Fibroblast of the aortic adventitia (primary cell): ENCODE measurements at regions not wholly inside any gene's neighbourhood (a gene's known extent, or its start where the extent isn't known, plus 50 kb on each side); places are given as distances from the start of the nearest gene placed in this dataset.

ENCODE experiments used
- DNase-seq: peaks from one replicate; pipeline ENCODE4 v3.0.0-alpha.2; 2010; ENCODE audit warnings: low read depth
- H3K4me3 ChIP-seq: 2 replicates; pipeline ENCODE4 v1.5.1; 2011; ENCODE audit warnings: low read depth, mild to moderate bottlenecking, control low read depth, low read length, moderate library complexity
- CTCF ChIP-seq: IDR thresholded peaks from 2 replicates; pipeline ENCODE4 v1.5.1; 2011; ENCODE audit warnings: mild to moderate bottlenecking, low read length, control low read depth, inconsistent platforms; ENCODE audit not compliant: insufficient read depth

DNA sequence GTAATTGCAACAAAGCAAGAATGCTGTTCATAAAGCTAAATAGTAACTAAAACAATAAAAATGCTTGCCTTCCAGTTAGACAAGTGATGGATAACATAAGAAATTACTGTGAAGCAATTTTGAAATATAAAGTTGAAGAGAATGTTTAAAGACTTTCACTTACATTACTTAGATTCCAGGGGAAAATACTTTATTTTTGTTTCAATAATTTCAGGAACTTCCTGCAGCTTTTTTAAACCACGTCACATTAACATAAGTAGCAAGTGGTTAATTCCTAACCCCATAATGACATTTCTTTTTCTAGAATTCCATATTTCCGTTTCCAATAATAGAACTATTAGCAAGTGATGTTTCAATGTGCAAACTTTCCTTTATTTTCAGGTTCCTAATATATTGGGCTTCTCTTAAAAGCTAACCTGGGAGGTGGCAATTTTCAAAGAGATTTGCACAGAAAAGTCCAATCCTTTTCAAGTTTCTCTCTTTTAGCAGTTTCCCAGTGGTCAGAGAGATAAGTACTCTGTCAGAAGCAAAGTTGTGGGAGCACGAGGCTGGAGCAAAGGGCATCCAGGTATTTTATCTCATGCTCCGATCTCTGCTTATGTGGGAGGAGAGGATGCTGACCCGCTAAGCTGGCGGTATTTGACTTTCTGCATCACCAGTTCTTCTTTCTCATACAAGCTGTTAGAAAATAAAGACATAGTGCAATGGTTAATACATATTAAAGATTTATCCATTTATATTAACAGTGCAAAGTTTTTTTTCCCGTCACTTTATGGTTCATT is 1025.3 kb downstream of the EFNB2 start:
- no peak for TF ChIP-seq CTCF
- no peak overlapping the region for H3K4me3 ChIP-seq
- DNase-seq, result no peak

DNA sequence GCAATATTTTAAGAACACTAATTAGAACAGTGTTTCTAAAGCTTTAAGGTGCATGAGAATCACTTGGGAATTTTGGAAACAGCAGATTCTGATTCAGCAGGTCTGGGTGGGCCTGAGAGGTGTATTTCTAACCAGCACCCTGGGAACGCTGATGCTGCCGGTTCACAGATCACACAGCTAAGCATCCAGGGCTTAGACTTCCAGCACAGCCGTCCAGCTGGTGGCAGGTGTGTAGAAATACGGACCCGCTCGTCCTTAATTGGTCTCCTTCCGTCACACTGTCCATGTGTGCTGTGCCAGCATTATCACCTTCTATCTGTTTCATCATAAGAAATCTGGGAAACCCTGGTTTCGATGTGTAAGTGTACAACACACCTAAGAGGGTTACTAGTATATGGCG is 1029.0 kb downstream of the EFNB2 start:
- no peak for TF ChIP-seq CTCF
- no peak for DNase-seq
- H3K4me3 ChIP-seq, result no peak overlapping the region

- TF ChIP-seq CTCF, result no peak
Measured at GRCh38 chr13:105502193-105502592, 1033.3 kb downstream of the EFNB2 start.

DNA sequence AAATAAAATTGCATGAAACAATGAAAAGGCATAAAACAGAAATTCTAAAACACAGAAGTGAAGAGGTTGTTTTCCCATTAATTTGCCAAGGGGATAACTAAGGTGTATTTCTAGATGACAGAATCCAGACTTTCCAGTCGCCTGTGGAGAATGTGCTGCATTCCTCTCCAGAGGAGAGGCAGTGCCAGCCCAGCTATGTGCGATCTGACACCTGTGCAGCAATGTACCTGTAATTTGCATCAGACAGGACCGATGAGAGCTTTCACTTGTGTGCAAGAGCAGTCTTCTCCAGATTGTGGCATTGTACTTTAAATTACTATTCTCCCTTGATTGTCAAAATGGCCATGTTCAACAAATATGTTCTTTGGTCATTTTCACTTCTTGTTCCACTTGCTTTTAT is 1037.9 kb downstream of the EFNB2 start:
- no peak overlapping the region for H3K4me3 ChIP-seq
- TF ChIP-seq CTCF, result no peak
- no peak for DNase-seq

More at GRCh38 chr13:105502193-105502592, 1033.3 kb downstream of the EFNB2 start:
- no peak for DNase-seq
- H3K4me3 ChIP-seq, result no peak overlapping the region

GRCh38 chr13:105492216-105492615 is 1043.2 kb downstream of the EFNB2 start:
- H3K4me3 ChIP-seq, result no peak overlapping the region

DNA sequence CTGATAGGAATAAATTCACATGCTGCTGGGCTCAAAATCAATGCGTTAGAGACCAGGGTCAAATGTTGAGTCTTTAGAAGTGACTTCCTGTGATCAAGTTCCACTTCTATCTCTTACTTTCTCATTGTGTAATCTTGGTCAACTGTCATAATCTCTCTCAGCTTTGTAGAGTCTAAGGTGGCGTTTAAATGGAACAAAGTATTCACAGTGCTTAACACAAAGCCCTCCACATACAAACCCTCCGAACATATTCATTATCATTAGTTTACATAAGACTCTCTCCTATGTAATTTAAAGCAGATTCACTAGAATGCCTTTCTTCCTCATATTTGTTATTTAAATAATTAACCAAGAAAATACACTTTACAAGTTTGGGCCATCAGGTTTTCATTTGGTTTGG is 1044.1 kb downstream of the EFNB2 start:
- no peak overlapping the region for H3K4me3 ChIP-seq
- no peak for TF ChIP-seq CTCF
- no peak for DNase-seq

More at GRCh38 chr13:105492216-105492615, 1043.2 kb downstream of the EFNB2 start:
- DNase-seq, result no peak
- no peak for TF ChIP-seq CTCF

DNA sequence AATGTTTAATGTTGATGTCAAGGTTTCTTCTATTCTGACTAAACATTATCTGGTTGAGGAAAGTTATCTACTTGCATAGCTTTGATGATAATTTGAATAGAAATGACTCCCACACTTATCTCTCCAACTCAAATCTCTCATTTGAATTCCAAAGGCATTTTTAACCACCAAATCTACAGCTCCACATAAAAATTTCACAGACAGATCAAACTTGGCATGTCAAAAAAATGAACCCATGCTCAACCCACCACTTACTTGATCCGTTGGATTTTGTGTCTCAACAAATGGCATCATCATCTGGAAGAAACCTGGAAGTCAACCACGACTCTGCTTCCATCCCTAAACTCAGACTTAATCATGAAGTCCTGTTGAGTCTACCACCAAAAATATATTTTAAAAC is 1050.4 kb downstream of the EFNB2 start:
- DNase-seq, result no peak
- no peak for TF ChIP-seq CTCF
- H3K4me3 ChIP-seq, result no peak overlapping the region
